ENCODE measurements at regions not wholly inside any gene's neighbourhood (a gene's known extent, or its start where the extent isn't known, plus 50 kb on each side); places are given as distances from the start of the nearest gene placed in this dataset.
A peak's percentile ranks its signal among the peaks of the same experiment; 100 is the strongest.

GRCh38 chr22:46061124-46061500, 84.2 kb upstream of the WNT7B start:
- peak overlapping the region; percentile 3 to 48 for H3K4me3 ChIP-seq (ENCODE audit: low read depth in 1 of 2, low read length in 2 of 2)
- H3K27me3 ChIP-seq (ENCODE audit: control insufficient read depth in 1 of 2, insufficient read depth in 2 of 2, low read length in 2 of 2) = no peaks in the 10 kb centered on the region
- H3K9ac ChIP-seq (ENCODE audit: low read depth in 1 of 2, low read length in 2 of 2) = no peak overlapping the region
- no peaks in the 10 kb centered on the region for H3K36me3 ChIP-seq (ENCODE audit: control insufficient read depth in 1 of 2, insufficient read depth in 2 of 2, low read length in 2 of 2)
- H3K27ac ChIP-seq (ENCODE audit: low read depth, low read length) = no peak overlapping the region
- no peaks in the 10 kb centered on the region for H3K9me3 ChIP-seq (ENCODE audit: control insufficient read depth in 1 of 2, low read length in 2 of 2)
- H3K4me1 ChIP-seq (ENCODE audit: control insufficient read depth in 1 of 2, insufficient read depth in 2 of 2, low read length in 2 of 2) = peaks cover 35 to 54% of the 10 kb centered on the region in 2 donors

- Histone ChIP-seq H3K27me3 (ENCODE audit: control insufficient read depth in 1 of 2, insufficient read depth in 2 of 2, low read length in 2 of 2) (no peaks in the 10 kb centered on the region), H3K9ac (ENCODE audit: low read depth in 1 of 2, low read length in 2 of 2) (no peak overlapping the region)
Observed at GRCh38 chr22:46061501-46062231, 84.7 kb upstream of the WNT7B start.

GRCh38 chr22:46062232-46062615, 85.3 kb upstream of the WNT7B start:
- Histone ChIP-seq H3K9me3 (ENCODE audit: control insufficient read depth in 1 of 2, low read length in 2 of 2) (no peaks in the 10 kb centered on the region), H3K36me3 (ENCODE audit: control insufficient read depth in 1 of 2, insufficient read depth in 2 of 2, low read length in 2 of 2) (no peaks in the 10 kb centered on the region), H3K4me1 (ENCODE audit: control insufficient read depth in 1 of 2, insufficient read depth in 2 of 2, low read length in 2 of 2) (peaks cover 32 to 54% of the 10 kb centered on the region in 2 donors), H3K4me3 (ENCODE audit: low read depth in 1 of 2, low read length in 2 of 2) (no peak overlapping the region), H3K27ac (ENCODE audit: low read depth, low read length) (no peak overlapping the region), H3K9ac (ENCODE audit: low read depth in 1 of 2, low read length in 2 of 2) (no peak overlapping the region), H3K27me3 (ENCODE audit: control insufficient read depth in 1 of 2, insufficient read depth in 2 of 2, low read length in 2 of 2) (no peaks in the 10 kb centered on the region)

More at GRCh38 chr22:46061501-46062231, 84.7 kb upstream of the WNT7B start:
- Histone ChIP-seq H3K4me3 (ENCODE audit: low read depth in 1 of 2, low read length in 2 of 2) (peak overlapping the region in 1 of 2 donors; percentile 3), H3K27ac (ENCODE audit: low read depth, low read length) (no peak overlapping the region), H3K36me3 (ENCODE audit: control insufficient read depth in 1 of 2, insufficient read depth in 2 of 2, low read length in 2 of 2) (no peaks in the 10 kb centered on the region), H3K9me3 (ENCODE audit: control insufficient read depth in 1 of 2, low read length in 2 of 2) (no peaks in the 10 kb centered on the region), H3K4me1 (ENCODE audit: control insufficient read depth in 1 of 2, insufficient read depth in 2 of 2, low read length in 2 of 2) (peaks cover 34 to 51% of the 10 kb centered on the region in 2 donors)

- no peaks in the 10 kb centered on the region for H3K36me3 ChIP-seq (ENCODE audit: control insufficient read depth in 1 of 2, insufficient read depth in 2 of 2, low read length in 2 of 2)
Observed at GRCh38 chr22:46062971-46063631, 86.1 kb upstream of the WNT7B start.

GRCh38 chr22:46063846-46064227, 86.5 kb upstream of the PPARA start:
- Histone ChIP-seq H3K9me3 (ENCODE audit: control insufficient read depth in 1 of 2, low read length in 2 of 2) (no peaks in the 10 kb centered on the region), H3K27ac (ENCODE audit: low read depth, low read length) (peak overlapping the region; percentile 67), H3K27me3 (ENCODE audit: control insufficient read depth in 1 of 2, insufficient read depth in 2 of 2, low read length in 2 of 2) (no peaks in the 10 kb centered on the region), H3K36me3 (ENCODE audit: control insufficient read depth in 1 of 2, insufficient read depth in 2 of 2, low read length in 2 of 2) (no peaks in the 10 kb centered on the region), H3K9ac (ENCODE audit: low read depth in 1 of 2, low read length in 2 of 2) (peak overlapping the region; percentile 4 to 23), H3K4me3 (ENCODE audit: low read depth in 1 of 2, low read length in 2 of 2) (no peak overlapping the region), H3K4me1 (ENCODE audit: control insufficient read depth in 1 of 2, insufficient read depth in 2 of 2, low read length in 2 of 2) (peaks cover 31 to 52% of the 10 kb centered on the region in 2 donors)

More at GRCh38 chr22:46062971-46063631, 86.1 kb upstream of the WNT7B start:
- Histone ChIP-seq H3K9ac (ENCODE audit: low read depth in 1 of 2, low read length in 2 of 2) (no peak overlapping the region), H3K4me3 (ENCODE audit: low read depth in 1 of 2, low read length in 2 of 2) (no peak overlapping the region), H3K27ac (ENCODE audit: low read depth, low read length) (peak overlapping the region; percentile 44), H3K9me3 (ENCODE audit: control insufficient read depth in 1 of 2, low read length in 2 of 2) (no peaks in the 10 kb centered on the region), H3K27me3 (ENCODE audit: control insufficient read depth in 1 of 2, insufficient read depth in 2 of 2, low read length in 2 of 2) (no peaks in the 10 kb centered on the region), H3K4me1 (ENCODE audit: control insufficient read depth in 1 of 2, insufficient read depth in 2 of 2, low read length in 2 of 2) (peaks cover 25 to 54% of the 10 kb centered on the region in 2 donors)

GRCh38 chr22:46064228-46064965, 85.9 kb upstream of the PPARA start:
- Histone ChIP-seq H3K4me3 (ENCODE audit: low read depth in 1 of 2, low read length in 2 of 2) (peak overlapping the region in 1 of 2 donors; percentile 23), H3K27ac (ENCODE audit: low read depth, low read length) (peak overlapping the region; percentile 67), H3K9ac (ENCODE audit: low read depth in 1 of 2, low read length in 2 of 2) (peak overlapping the region; percentile 4 to 23), H3K27me3 (ENCODE audit: control insufficient read depth in 1 of 2, insufficient read depth in 2 of 2, low read length in 2 of 2) (no peaks in the 10 kb centered on the region), H3K36me3 (ENCODE audit: control insufficient read depth in 1 of 2, insufficient read depth in 2 of 2, low read length in 2 of 2) (no peaks in the 10 kb centered on the region), H3K4me1 (ENCODE audit: control insufficient read depth in 1 of 2, insufficient read depth in 2 of 2, low read length in 2 of 2) (peaks cover 31 to 52% of the 10 kb centered on the region in 2 donors), H3K9me3 (ENCODE audit: control insufficient read depth in 1 of 2, low read length in 2 of 2) (no peaks in the 10 kb centered on the region)

GRCh38 chr22:46064966-46065666, 85.2 kb upstream of the PPARA start:
- peak overlapping the region in 1 of 2 donors; percentile 23 for H3K9ac ChIP-seq (ENCODE audit: low read depth in 1 of 2, low read length in 2 of 2)
- H3K27me3 ChIP-seq (ENCODE audit: control insufficient read depth in 1 of 2, insufficient read depth in 2 of 2, low read length in 2 of 2) = no peaks in the 10 kb centered on the region
- no peaks in the 10 kb centered on the region for H3K9me3 ChIP-seq (ENCODE audit: control insufficient read depth in 1 of 2, low read length in 2 of 2)
- H3K4me1 ChIP-seq (ENCODE audit: control insufficient read depth in 1 of 2, insufficient read depth in 2 of 2, low read length in 2 of 2) = peaks cover 31 to 56% of the 10 kb centered on the region in 2 donors
- peak overlapping the region; percentile 23 to 29 for H3K4me3 ChIP-seq (ENCODE audit: low read depth in 1 of 2, low read length in 2 of 2)
- H3K27ac ChIP-seq (ENCODE audit: low read depth, low read length) = peak overlapping the region; percentile 78
- no peaks in the 10 kb centered on the region for H3K36me3 ChIP-seq (ENCODE audit: control insufficient read depth in 1 of 2, insufficient read depth in 2 of 2, low read length in 2 of 2)

- H3K9ac ChIP-seq (ENCODE audit: low read depth in 1 of 2, low read length in 2 of 2) = no peak overlapping the region
- H3K27me3 ChIP-seq (ENCODE audit: control insufficient read depth in 1 of 2, insufficient read depth in 2 of 2, low read length in 2 of 2) = no peaks in the 10 kb centered on the region
- H3K4me1 ChIP-seq (ENCODE audit: control insufficient read depth in 1 of 2, insufficient read depth in 2 of 2, low read length in 2 of 2) = peaks cover 25 to 52% of the 10 kb centered on the region in 2 donors
- H3K4me3 ChIP-seq (ENCODE audit: low read depth in 1 of 2, low read length in 2 of 2) = no peak overlapping the region
- no peaks in the 10 kb centered on the region for H3K9me3 ChIP-seq (ENCODE audit: control insufficient read depth in 1 of 2, low read length in 2 of 2)
- H3K27ac ChIP-seq (ENCODE audit: low read depth, low read length) = peak overlapping the region; percentile 53
- H3K36me3 ChIP-seq (ENCODE audit: control insufficient read depth in 1 of 2, insufficient read depth in 2 of 2, low read length in 2 of 2) = no peaks in the 10 kb centered on the region
Observed at GRCh38 chr22:46065691-46066454, 84.5 kb upstream of the PPARA start.

- Histone ChIP-seq H3K4me3 (ENCODE audit: low read depth in 1 of 2, low read length in 2 of 2) (peak overlapping the region; percentile 23 to 60), H3K27me3 (ENCODE audit: control insufficient read depth in 1 of 2, insufficient read depth in 2 of 2, low read length in 2 of 2) (no peaks in the 10 kb centered on the region), H3K9me3 (ENCODE audit: control insufficient read depth in 1 of 2, low read length in 2 of 2) (no peaks in the 10 kb centered on the region), H3K9ac (ENCODE audit: low read depth in 1 of 2, low read length in 2 of 2) (peak overlapping the region; percentile 66 to 86), H3K36me3 (ENCODE audit: control insufficient read depth in 1 of 2, insufficient read depth in 2 of 2, low read length in 2 of 2) (no peaks in the 10 kb centered on the region), H3K4me1 (ENCODE audit: control insufficient read depth in 1 of 2, insufficient read depth in 2 of 2, low read length in 2 of 2) (peaks cover 25 to 52% of the 10 kb centered on the region in 2 donors), H3K27ac (ENCODE audit: low read depth, low read length) (peak overlapping the region; percentile 53)
Observed at GRCh38 chr22:46066691-46067090, 83.6 kb upstream of the PPARA start.

Data from duodenal mucosa (tissue), 2 donors.